Effector CD4-positive, alpha-beta T cell (primary cell): ENCODE measurements at regions not wholly inside any gene's neighbourhood (a gene's known extent, or its start where the extent isn't known, plus 50 kb on each side); places are given as distances from the start of the nearest gene placed in this dataset.
"Not testable (repeated sequence)": the region's sequence is repeated elsewhere in the genome, so short reads cannot be mapped to it uniquely, and the experiment has no call there.

Experiments used
- DNase-seq: peaks from one replicate; pipeline ENCODE4 v3.0.0-alpha.2; 2020

DNA sequence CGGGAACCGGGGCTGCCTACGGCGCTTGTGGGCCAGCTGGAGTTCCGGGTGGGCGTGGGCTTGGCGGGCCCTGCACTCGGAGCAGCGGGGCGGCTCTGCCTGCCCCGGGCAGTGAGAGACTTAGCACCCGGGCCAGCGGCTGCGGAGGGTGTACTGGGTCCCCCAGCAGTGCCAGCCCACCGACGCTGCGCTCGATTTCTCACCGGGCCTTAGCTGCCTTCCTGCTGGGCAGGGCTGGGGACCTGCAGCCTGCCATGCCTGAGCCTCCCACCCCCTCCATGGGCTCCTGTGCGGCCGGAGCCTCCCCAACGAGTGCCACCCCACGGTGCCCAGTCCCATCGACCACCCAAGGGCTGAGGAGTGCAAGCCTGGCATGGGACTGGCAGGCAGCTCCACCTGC lies 72.8 kb upstream of the SSBP2 start:
- not testable (repeated sequence) for DNase-seq

DNA sequence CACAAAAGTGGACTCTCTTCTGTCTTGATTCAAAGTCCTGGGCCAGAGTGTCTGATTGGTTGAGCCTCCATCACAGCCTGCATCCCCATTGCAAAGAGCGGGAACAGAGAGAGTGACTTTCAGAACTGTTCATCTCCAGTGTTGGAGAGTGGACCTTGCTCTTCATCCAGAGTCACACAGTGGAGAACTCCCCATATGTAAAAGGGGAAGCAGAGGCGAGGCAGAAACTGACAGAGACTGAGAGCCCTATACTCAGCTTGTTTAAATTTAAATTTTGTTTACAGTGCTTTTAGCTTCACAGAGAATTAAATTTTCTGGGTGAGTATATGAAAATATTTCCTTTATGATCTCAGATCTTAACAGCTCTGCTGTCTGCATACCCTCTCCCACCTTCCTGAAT lies 70.0 kb upstream of the SSBP2 start:
- DNase-seq: no peak

DNA sequence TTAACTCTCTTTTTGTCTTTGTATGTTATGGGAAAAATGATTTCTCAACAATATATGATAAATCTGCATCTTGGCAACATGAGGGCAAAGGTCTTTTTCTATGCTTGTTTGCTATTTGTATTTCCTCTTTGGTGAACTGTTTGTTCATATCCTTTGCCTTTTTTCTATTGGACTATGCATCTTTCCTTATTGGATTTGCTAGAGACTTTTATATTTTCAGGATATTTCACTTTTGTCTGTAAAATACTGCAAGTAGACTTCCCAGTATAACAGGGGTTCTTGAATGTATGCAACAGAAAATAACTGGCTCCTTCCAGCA lies 69.4 kb upstream of the SSBP2 start:
- no peak for DNase-seq

DNA sequence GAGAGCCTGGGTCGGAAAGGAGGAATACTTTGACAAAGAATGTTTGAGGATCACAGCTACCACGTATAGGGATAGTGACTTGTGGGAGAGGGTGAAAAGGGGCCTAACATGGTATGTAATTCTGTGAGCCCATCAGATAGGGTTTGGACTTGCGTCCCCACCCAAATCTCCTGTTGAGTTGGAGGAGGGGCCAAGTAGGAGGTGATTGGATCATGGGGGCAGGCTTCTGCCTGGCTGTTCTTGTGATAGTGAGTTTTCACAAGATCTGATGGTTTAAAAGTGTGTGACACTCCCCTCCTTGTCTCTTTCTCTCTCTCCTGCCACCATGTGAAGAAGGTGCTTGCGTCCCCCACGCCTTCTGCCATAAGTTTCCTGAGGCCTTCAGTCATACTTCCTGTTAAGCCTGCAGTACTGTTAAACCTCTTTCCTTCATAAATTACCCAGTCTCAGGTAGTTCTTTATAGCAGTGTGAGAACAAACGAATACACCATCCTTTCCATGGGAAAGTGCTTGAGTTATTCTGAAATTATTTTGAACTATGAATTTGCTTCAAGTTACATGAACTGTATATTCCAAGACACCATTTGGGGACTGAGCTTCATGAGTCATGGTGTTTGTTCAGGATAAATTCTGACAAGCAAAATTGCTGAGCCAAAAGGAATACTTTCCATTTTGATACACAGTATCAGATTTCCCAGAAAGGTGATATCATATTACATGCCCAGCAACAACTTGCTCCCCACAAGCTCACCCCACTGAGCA lies 68.8 kb upstream of the SSBP2 start:
- DNase-seq: no peak

DNA sequence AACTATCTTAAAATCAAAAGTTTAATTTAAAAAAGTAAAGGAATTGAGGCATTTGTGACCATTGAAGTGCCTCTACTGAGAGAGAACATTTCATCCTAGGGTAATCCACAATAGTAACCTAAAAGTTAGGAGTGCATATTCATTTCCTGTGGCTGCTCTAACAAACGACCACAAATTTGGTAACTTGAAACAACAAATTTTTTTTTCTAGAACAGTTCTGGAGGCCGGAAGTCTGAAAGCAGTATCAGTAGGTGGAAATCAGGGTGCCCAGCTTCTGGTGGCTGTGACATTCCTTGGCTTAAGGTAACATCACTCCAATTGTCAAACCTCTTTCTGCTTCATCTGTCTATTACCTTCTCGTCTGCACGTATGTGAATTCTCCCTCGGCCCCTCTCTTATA lies 67.1 kb upstream of the SSBP2 start:
- DNase-seq: no peak

DNA sequence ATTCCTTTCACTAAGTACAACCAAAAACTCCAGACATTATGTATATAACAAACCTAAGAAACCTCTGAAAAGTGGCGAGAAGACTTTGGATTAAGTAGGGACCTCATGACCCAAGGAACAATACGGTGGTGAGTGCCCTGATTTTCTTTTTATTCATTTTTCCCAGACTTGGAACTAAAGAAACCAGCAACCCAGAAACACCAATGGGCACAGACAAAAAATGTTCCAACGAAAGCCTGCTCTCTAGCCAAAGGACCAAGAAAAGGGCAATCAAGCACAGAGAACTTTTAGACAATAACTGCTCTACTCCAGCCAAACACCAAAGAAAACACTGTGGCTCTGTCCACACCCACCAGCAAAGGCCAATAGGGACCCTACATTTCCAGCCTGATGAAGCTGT lies 66.2 kb upstream of the SSBP2 start:
- DNase-seq: no peak

DNA sequence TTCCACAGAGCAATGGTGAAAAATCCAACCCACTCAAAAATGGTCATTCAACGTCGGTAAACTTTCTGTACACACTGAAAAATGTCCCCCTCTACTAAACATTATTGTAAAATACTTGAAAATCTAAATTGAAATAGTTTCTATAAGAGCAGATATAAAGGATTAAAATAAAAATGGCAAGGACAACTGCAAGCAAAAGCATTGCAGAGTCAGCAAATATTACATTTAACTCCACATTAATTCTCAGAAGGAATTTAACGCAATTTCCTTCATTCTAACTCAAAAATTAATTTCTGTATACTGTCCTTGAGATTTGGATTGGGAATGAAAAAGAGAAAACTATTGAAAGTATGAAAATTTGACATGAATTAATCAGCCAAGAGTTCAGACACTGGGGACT lies 64.4 kb upstream of the SSBP2 start:
- no peak for DNase-seq

DNA sequence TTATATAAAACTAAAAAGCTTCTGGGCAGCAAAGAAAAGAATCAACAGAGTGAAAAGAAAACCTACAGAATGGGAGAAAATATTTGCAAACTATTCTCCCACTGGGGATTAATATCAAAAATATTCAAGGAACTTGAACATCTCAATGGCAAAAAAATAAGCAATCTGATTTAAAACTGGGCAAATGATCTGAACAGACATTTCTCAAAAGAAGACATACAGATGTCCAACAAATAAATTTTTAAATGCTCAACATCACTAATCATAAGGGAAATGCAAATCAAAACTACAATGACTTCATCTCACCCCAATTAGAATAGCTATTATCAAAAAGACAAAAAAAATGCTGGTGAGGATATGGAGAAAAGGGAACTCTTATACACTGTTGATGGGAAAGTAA lies 57.2 kb upstream of the SSBP2 start:
- no peak for DNase-seq

DNA sequence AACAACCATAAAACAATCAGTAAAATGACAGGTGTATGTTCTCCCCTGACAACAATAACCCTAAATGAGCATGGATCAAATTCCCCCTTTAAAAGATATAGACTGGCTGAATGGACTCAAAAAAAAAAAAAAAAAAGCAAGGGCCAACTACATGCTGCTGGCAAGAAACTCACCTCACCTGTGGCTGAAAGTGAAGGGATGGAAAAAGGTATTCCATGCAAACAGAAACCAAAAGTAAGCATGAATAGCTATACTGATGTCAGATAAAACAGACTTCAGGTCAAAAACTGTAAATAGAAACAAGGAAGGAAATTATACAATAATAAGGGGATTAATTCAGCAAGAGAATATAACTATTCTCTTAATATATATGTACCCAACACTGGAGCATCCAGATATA lies 54.2 kb upstream of the SSBP2 start:
- DNase-seq: no peak

DNA sequence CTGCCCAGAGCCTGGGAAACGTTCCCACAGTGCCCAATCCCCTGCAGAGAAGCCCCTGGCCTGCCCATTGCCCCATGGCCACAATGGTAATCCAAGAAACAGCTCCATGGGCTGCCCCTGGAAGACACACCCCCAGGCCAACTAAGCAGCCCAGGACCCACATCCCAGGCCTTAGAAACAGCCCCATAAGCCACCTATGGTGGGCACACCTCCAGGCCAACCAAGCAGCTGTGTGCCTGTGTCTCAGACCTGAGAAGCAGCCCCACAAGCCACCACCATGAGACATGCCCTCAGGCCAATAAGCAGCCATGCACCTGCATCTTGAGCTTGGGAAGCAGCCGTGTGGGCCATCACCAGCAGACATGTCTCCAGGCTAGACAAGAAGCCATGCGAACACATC lies 52.9 kb upstream of the SSBP2 start:
- no peak for DNase-seq

DNA sequence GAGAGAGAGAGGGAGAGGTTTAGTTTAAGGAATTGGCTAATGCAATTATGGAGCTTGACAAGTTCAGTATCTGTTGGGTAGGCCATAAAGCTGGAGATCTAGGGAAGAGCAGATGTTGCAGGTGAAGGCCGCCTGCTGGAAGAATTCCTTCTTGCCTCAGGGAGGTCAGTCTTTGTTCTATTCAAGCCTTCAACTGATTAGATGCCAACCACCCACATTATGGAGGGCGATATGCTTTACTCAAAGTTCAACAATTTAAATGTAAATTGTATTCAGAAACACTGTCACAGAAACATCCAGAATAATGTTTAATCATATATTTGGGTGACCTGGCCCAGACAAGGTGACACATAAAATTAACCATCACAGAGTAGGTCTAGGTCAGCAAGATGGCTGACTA lies 51.7 kb upstream of the SSBP2 start:
- DNase-seq: no peak

DNA sequence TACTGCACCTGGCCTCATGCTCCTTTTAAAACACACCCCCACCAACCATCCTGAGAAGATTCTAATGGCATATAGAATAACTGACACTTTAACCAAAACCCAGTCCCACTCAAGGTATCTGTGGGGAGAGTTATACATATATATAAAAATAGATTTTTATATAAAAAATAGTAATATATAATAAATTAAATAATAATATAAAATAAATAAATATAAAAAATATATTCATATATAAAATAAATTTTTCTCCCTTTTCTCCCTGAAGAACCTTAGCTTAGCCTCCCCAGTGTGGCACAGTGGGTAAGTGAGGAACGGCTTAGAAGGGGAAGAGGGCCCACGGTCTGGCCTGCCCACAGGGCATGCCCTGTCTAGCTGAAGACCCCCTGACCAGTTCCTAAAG lies 51.1 kb upstream of the SSBP2 start:
- no peak for DNase-seq

DNA sequence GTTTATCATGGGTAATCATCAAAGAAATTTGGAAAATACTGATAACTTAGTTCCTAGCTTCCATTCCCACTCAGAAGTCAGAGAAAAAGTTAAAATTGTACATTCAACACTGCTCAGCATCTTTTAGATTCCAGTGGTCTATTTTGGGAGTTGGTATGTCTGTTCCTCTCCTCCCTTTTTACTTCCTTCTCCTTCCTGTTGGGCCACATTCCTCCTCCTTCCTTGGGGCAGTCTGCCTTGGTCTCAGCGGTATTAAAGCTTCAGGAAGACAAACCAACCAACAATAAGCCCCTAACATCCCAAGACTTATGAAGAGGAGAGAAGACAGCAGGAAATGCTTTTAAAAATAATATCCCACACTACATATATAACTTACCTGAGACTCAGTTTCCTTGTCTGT lies 49.9 kb upstream of the SSBP2 start:
- DNase-seq: no peak
